GM19455 (cell line): ENCODE measurements at regions not wholly inside any gene's neighbourhood (a gene's known extent, or its start where the extent isn't known, plus 50 kb on each side); places are given as distances from the start of the nearest gene placed in this dataset.
"Not testable (repeated sequence)": the region's sequence is repeated elsewhere in the genome, so short reads cannot be mapped to it uniquely, and the experiment has no call there.

Source experiments
- ATAC-seq: cut with Tn5 transposase; IDR thresholded peaks from one replicate; pipeline ENCODE4 v1.9.1; 2021; ENCODE audit not compliant: unreplicated experiment

DNA sequence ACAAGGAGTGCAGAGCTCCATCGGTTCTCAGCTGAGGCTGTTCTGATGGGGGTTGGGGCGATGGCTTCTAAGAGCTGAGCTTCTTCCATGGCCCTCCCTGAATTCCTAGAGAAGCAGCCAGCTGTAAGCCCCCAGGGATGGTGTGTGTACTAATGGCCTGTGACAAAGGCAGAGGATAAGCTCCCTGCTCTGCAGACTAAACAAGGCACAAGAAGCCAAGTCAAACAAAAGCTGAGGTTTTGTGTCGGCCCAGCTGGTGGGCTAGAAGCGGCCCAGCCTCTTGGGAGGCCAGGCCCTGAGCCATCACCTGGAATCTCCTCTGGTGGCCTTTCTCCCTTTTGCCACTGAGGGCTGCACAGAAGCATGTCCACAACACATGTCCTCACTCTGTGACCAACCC lies 75.0 kb upstream of the XPA start:
- no peak for ATAC-seq

DNA sequence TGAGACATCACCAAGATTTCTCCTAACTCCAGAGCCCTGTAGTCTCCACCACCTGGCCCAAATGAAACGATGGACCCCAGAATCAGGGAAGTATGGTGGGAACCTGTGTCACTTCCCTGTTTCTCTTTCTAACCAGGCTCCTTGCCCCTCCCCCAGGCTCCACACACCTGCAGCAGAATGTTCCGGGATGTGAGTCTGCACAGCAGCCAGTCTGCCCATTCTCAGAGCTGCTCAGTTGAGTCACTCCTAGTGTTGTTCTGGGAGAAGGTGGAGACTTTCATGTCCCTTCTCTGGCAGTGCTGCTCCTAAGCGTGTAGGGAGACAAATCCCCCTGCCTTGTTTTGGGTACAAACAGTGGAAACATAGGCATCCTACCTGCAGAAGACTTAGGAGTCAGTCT lies 76.0 kb upstream of the XPA start:
- no peak for ATAC-seq

DNA sequence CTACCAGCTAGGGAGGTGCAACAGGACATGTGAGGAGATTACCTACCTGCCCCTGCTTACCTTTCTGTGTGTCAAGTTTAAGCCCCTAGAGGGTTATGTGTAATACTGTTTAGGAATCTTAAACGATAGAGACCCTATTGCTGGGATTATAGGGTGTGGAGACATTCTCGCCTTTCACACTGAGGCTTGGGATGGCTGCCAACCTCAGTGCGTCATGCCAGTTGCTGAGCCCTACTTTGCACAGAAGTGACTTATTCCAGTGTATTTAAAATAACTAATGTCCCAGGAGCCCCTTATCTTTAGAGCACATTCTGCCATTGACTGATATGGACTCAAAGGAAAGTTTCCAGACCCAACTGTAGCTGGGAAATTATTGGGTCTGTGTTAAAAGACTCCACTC lies 76.6 kb upstream of the XPA start:
- ATAC-seq: no peak

DNA sequence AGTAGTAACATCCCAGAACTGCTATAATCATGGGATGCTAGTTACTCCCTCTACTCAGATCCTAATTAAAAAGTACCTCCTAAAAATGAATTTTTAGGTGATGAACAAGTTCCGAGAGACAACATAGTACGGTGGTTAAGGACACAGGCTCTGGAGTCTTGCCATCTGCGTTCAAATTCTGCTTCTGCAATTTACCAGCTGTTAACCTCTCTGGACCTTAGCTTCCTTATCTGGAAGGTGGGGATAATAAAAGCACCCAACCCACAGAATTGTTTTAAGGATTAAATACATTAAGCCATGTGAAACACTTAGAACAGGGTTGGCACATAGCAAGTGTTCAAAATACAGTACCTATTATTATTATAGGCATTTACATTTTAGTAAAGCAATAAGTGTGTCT lies 77.5 kb upstream of the XPA start:
- ATAC-seq: no peak

DNA sequence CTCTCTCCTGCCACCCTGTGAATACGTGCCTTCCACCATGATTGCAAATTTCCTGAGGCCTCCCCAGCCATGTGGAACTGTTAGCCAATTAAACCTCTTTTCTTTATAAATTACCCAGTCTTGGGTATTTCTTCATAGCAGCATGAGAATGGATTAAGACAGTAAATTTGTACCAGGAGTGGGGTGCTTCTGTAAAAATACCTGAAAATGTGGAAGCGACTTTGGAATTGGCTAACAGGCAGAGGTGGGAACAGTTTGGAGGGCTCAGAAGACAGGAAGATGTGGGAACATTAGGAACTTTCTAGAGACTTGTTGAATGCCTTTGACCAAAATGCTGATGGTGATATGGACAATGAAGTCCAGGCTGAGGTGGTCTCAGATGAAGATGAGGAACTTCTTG lies 74.3 kb upstream of the FOXE1 start:
- ATAC-seq: not testable (repeated sequence)

DNA sequence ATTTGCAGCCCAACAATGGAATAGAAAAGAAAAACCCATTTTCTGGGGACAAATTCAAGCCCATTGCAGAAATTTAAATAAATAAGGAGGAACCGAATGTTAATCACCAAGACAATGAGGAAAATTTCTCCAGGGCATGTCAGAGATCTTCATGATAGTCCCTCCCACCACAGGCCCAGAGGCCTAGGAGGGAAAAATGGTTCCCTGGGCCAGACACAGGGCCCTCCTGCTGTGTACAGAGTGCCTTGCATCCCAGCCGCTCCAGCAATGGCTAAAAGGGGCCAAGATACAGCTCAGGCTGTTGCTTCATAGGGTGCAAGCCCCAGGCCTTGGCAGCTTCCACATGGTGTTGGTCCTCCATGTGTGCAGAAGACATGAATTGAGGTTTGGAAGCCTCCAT lies 73.4 kb upstream of the FOXE1 start:
- no peak for ATAC-seq

DNA sequence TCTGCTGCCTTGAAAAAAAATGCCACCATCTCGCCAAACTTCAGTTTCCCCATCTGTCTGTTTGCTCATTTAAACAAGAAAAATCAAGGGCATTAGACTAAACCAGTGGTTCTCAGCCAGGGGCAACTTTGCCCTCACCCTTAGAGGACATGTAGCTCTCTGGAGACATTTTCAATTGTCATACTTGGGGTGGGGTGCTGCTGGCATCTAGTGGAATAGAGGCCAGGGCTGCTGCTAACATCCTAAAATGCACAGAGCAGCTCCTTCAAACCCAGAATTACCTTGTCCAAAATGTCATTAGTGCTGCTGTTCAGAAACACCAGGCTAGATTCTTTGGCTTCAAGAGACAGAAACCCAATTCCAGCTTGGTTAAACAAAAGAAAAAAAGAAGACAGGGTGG lies 71.1 kb upstream of the FOXE1 start:
- no peak for ATAC-seq

DNA sequence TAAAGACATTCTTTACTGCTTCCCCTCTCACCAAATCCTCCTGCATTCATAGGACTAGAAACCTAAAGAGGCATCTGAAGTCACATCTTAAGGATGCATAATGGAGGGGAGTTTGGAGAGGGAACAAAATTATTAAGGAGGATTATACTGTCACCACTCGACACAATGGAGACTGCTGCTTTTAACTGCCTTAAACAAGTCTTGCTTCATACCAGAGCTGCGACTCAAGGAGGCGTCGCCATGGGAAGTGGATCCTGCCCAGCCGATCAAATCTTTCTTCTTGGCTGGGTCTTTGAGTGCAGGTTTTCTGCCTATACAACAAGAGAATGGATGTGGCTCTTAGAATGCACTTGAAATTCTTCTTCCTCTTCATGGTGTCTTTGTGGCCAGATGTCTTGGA lies 66.7 kb upstream of the FOXE1 start:
- no peak for ATAC-seq

DNA sequence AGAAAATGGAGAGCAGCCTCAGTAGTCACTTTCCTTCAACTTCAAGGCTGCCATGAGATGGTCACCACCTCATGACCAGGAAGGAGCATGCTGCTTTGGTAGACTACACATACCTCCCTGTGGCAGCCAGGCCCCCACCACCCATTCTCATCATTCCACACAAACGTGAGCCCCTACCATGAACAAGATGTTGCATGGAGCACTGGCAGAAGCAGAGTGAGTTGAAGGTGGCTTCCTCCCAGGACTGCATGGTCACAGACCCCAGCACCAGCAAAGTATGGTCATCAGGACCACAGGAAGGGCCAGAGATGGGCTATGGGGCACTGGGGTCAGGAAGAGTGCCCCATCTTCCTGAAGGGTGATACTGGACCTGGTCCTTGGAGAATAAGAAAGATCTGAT lies 65.5 kb upstream of the FOXE1 start:
- ATAC-seq: no peak

DNA sequence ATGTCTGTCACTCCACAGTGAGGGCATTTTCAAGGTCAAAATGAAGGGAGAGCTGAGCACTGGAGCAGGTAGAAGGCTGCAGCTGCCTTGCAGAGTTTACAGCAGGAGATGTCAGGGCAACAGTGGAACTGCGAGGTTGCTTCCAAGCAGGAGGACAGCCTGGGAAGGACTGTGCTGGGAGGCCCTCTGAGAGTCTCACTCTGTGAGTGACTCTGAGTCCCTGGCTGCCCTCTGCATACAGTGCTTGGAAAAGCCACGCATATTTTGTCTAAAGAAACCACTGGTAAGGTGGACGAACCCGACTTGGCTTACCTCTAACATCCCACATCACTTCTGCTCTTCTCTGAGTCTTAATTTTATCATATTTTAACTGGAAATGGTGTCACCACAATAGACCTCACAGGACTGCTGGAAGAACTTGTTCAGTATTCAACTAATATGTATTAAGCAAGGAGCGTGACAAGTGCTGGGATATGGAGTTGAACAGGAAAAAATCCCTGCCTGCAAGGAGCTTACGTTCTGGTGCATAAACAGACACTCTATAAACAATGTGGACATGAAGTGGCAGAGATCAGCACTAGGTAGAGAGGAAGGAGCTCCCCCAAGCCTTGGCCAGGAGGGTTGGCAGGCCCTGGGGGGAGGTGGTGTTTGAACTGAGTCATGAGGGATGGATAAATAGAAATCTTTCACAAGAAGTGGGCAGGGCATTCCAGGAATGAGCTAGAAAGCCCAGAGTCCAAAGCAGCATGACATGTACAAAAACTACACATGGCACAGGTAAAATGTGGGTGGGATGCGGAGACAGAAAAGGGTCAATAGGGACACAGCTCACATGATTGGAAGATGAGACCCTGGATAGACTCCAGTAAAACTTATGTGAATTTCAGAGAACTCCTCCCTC lies 64.0 kb upstream of the FOXE1 start:
- ATAC-seq: no peak

DNA sequence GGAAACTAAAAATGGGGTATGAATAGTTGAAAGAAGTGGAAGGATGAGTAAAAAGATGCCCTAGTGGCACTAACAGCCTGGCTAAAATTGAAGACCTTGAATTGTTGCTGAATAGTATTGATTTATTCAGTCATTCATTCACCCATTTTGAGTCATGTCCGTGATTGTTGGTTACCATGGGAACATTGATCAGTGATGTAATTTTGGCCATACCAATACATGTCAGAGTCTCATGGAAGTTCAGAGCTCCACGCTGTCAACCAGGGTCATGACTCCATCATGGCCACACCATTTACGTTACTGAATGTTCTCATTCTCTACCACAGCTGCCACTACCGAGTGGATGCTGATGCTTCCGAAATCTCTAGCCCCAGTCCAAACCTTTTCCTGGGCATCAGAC lies 62.5 kb upstream of the FOXE1 start:
- no peak for ATAC-seq

DNA sequence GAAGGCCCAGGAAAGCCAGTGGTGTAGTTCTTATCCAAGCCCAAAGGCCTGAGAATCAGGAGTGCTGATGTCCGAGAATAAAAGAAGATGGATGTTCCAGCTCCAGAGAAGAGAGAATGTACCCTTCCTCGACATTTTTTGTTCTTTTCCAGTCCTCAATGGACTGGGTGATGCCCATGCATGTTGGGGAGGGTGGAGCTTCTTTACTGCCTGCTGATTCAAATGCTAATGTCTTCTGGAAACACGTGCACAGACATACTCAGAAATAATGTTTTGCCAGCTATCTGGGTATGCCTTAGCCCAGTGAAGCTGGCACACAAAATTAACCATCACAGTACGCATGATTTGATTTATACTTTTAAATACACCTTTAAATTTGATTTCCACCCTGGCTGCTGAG lies 61.5 kb upstream of the FOXE1 start:
- ATAC-seq: no peak

DNA sequence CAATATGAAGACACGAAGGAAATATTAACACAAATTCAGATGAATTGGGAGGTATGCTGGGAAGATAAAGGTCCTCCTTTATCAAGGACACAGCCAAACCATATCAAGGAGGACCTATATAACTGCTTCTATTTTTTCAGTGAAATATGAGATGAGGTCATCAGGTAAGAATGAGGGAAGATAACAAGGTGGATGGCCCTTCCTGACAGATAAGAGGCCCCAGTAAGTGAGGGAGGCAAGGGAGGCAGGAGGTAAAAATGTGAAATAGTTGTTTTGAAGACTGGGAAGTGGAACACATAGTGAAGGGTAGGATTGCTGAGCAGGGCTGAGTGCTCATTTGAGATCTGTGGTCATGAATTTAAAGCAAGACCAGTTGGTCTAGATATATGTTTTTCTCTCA lies 60.0 kb upstream of the FOXE1 start:
- no peak for ATAC-seq

DNA sequence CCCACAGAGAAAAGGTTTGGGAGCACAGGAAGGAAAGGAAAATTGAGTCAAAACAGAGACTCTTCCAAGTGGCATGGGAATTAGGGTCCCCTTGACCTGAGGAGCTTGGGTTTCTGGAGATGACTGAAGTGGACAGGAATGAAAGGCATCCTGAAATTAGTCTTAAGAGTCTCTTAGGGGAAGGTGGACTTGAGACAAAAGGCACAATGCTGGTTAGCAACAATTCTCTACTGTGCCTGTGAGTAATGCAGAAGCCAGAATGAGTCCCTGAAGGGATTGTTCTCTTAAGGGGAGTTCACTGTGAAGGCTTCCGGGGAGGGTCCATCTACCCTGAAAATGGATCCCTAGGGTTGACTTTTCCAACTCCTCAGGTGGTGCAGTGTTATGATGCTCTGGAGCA lies 58.4 kb upstream of the FOXE1 start:
- ATAC-seq: no peak

DNA sequence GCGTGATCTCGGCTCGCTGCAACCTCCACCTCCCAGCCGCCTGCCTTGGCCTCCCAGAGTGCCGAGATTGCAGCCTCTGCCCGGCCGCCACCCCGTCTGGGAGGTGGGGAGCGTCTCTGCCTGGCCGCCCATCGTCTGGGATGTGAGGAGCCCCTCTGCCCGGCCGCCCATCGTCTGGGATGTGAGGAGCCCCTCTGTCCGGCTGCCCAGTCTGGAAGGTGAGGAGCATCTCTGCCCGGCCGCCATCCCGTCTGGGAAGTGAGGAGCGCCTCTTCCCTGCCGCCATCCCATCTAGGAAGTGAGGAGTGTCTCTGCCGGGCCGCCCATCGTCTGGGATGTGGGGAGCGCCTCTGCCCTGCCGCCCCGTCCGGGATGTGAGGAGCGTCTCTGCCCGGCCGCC lies 56.9 kb upstream of the FOXE1 start:
- not testable (repeated sequence) for ATAC-seq

DNA sequence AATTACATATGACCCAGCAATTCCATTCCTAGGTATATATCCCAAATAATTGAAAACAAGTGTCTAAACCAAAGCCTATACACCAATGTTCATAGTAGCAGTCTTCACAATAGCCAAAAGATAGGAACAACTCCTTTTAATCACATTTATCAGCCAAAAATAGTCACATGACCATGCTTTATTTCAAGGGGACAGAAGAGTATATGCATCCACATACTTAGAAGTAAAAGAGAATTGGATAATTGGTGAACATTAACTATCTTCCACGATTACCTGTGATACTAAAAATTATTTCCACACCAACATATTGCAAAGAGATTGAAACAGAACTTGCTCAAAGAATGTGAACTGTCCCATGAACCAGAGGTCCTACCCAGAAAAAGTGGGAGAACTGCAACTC lies 51.8 kb upstream of the FOXE1 start:
- no peak for ATAC-seq

DNA sequence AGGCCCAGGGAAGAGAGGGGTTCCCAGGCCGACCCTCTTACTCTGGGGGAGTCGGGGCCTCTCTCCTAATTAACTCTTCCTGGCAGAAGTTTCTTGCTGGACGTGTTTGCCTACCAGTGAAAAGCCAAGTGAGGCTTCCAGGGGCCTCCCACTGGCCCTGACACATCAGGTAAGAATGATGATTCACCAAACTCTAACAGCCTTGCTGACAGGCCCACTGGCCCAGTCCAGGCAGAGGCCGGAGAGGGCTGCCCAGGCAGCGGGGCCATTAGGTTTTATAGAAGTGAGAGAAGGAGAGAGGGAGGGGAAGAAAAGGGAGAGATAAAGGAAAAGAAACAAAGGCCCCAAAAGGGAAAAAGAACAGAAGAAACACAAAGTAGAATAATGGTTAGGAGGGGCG lies 50.8 kb upstream of the FOXE1 start:
- ATAC-seq: no peak

DNA sequence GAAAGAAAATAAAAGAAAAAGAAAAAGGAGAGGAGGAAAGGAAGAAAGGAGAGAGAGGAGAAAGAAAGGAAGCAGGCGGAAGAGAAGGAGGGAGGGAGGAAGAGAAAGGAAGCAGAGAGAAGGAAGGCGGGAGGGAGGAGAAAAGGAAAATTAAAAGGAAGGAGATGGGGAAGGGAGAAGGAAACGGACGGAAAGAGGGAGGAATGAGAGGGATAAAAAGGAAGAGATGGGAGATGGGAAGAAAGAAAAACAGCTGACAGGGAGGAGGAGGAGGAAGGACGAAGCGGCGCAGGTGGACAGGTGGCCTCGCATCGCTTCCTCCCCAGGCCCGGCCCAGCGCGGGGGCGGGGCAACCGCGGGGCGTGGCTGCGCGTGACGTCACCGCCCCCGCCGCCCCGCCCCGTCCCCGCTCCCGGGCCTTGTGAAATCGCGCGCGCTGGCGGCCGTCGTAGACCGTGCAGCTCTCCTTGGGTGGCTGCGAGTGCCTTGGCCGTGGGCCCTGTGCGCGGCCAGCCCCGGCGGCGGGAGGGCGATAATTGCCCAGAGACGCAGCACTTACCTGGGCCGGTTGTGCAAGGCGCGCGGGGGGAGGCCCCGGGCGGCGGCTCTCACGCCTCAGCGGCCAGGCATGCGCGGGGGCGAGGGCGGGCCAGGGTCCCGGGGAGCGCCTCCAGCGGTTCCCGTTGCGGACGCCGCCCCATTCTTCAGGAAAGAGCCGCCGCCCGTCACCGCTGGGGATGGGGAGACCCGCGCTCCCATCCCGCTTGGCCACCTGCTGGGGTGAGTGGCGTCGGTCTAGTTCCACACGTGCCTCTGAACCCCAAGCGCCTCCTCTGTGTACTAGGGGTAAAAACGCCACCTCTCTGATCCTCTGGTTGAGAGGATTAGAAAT lies 49.6 kb upstream of the FOXE1 start:
- peak; percentile 92 for ATAC-seq
